GM13977 (cell line): ENCODE measurements at regions not wholly inside any gene's neighbourhood (a gene's known extent, or its start where the extent isn't known, plus 50 kb on each side); places are given as distances from the start of the nearest gene placed in this dataset.

ENCODE experiments used
- DNase-seq: peaks from one replicate; pipeline ENCODE4 v3.0.0; 2012; ENCODE audit warnings: low spot score
- in situ Hi-C: fragments of 300-500 bp; cut with MboI; formaldehyde crosslinking; loops from one replicate; pipeline ENCODE4 v1.12.0; 2022; ENCODE audit warnings: low sequenced_read_pairs, low pct_unique_long_range_greater_than_20kb, mixed read lengths, inconsistent platforms; ENCODE audit not compliant: unreplicated experiment
- TF ChIP-seq, protein P1 (sequence below): IDR thresholded peaks from 2 replicates; pipeline ENCODE4 v1.5.1; 2012; ENCODE audit warnings: mild to moderate bottlenecking, control low read depth; ENCODE audit not compliant: insufficient read depth; ENCODE audit errors: extremely low read depth, missing control alignments

DNA sequence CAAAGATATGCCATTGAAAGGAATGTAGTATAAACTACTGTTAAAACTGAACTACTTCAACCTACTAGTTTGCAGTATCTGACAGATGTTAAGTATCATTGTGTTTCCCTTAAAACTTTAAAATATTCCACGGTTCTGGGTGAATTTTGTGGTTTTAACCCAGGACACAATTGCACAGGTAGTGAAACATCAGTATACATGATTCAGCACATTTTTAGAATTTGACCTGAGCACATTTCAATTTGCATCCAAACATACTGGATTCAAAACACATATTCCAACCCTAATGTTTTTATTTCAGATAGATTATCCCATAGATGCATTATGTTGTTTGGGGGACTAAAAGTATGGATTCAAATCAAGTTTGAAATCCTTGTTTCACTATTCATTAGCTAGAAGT is 129.9 kb upstream of the ZNF804B start:
- TF ChIP-seq, protein P1, sequence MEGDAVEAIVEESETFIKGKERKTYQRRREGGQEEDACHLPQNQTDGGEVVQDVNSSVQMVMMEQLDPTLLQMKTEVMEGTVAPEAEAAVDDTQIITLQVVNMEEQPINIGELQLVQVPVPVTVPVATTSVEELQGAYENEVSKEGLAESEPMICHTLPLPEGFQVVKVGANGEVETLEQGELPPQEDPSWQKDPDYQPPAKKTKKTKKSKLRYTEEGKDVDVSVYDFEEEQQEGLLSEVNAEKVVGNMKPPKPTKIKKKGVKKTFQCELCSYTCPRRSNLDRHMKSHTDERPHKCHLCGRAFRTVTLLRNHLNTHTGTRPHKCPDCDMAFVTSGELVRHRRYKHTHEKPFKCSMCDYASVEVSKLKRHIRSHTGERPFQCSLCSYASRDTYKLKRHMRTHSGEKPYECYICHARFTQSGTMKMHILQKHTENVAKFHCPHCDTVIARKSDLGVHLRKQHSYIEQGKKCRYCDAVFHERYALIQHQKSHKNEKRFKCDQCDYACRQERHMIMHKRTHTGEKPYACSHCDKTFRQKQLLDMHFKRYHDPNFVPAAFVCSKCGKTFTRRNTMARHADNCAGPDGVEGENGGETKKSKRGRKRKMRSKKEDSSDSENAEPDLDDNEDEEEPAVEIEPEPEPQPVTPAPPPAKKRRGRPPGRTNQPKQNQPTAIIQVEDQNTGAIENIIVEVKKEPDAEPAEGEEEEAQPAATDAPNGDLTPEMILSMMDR, result no peak
- no peak for DNase-seq
- in situ Hi-C loops, result no loop called here

DNA sequence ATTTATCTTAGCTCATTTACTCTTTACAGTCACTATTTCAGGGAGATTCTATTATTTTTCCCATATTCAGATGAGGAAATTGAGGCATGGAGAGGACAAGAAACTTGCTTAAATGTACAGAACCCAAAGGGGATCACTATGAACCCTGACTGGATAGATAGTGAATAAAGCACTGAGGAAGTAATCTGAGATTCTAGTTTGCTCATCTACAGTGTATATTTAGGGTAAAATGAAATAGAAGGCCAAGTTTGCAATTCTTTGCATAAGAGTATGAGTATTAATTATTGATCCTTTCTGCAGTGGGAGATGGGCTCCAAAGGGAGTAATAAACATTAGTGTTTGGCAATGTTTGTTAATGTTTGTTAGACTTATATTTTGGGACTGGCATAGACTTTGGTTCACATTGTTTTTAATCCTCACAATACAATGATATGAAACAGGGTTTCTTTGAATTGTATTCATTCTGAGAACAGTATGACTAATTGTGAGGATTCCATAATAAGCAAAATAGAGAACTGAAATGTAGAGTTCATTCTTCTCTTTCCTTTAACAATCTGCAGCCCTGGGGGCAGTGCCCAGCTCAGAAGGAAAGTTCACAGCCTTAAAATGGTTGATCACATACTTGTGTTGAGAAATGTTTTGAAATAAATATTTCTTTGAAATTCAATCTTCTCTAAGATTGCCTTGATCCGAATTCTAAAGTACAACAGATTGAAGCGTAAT is 131.0 kb upstream of the ZNF804B start:
- TF ChIP-seq, protein P1, result no peak
- in situ Hi-C loops, result no loop called here
- peak; percentile 49 for DNase-seq

DNA sequence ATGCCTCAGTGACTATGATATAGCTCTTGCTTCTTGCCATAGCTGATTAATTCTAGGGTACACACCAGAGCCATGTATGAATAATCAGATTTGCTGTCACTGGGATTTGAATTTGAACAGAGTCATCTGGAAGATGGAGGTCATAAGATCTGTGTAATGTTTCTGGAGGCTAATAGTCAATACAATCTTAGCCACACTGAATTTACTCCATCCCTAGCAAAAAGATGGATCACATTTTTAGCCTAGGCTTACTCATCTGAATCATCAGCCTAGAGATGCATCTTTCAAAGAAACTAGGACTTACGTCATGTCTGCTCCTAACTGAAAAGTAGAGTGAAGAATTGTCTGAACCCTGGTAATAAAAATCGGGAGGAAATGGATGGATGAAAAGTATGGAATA is 142.3 kb upstream of the ZNF804B start:
- DNase-seq, result no peak
- in situ Hi-C loops, result no loop called here
- TF ChIP-seq, protein P1, result no peak

GRCh38 chr7:88615336-88615735 is 144.2 kb upstream of the ZNF804B start:
- TF ChIP-seq, protein P1, result no peak
- in situ Hi-C loops, result no loop called here
- no peak for DNase-seq

DNA sequence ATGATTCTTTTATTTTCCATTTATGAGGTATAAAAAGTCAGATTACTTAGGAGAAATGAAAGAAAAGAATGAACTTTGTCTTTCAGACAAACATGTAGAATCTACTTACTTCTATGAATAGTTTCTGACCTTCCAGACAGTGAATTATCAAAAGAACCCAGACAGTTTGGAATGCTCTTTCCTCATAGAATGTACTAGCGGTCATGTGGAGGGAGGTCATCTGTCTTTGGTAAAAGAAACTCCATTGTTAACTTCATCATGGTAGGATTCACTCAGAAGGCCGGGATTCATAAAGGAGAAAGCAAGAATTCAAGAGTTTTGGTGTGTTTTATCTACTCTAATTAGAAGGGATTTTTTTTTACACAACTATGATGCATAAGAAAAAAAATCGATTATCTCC is 144.8 kb upstream of the ZNF804B start:
- in situ Hi-C loops, result no loop called here
- no peak for DNase-seq
- TF ChIP-seq, protein P1, result no peak

- no peak for DNase-seq
- TF ChIP-seq, protein P1, result no peak
- in situ Hi-C loops, result no loop called here
Measured at GRCh38 chr7:88610942-88611341, 148.6 kb upstream of the ZNF804B start.
